ENCODE measurements at regions not wholly inside any gene's neighbourhood (a gene's known extent, or its start where the extent isn't known, plus 50 kb on each side); places are given as distances from the start of the nearest gene placed in this dataset.
"Not testable (repeated sequence)": the region's sequence is repeated elsewhere in the genome, so short reads cannot be mapped to it uniquely, and the experiment has no call there.

DNA sequence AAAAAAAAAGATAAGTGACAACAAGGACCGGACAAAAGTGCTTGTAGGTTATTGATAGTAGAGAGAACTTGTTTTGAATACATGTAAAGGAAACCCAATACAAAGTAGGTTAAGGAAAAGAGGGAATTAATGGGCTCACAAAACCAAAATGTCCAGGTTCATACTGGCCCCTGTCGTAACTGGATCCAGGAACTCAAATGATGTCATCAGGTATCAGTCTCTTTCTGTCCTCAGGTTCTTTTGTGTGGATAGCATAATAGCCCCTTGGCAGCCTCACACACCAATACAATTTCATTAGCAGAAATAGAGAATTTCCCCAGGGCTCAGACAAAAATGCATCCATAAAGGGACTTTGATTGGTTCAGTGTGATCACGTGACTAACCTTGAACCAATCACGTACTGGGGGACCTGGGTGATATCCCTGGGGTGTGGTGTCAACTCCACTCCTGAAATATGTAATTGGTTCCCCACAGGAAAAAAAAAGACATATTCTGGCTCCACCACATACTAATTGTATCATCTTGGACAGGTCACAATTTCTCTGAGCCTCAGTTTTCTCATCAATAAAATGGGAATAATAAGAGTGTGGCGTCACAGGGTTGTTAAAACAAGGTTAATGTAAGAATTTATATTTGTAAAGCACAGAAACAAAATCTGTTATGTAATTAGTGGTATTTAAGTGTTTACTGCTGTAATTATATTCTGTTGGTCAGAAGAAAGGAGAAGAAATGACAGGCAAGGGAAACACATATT is 174.8 kb downstream of the PDGFRA start:
- Mint-ChIP-seq H3K36me3 (ENCODE audit: low read depth) (no peaks in the 10 kb centered on the region), H3K9me3 (peaks cover under 1% of the 10 kb centered on the region), H3K4me1 (peaks cover 2% of the 10 kb centered on the region), H3K4me3 (no peak overlapping the region), H3K27ac (no peak overlapping the region), H3K27me3 (ENCODE audit: insufficient read depth) (no peaks in the 10 kb centered on the region)
- Histone ChIP-seq H3K9me3 (ENCODE audit: control insufficient read depth, low read length) (no peaks in the 10 kb centered on the region), H3K4me1 (ENCODE audit: control insufficient read depth, insufficient read depth, low read length) (no peaks in the 10 kb centered on the region), H3K36me3 (ENCODE audit: control insufficient read depth, insufficient read depth, low read length) (no peaks in the 10 kb centered on the region), H3K27me3 (ENCODE audit: control insufficient read depth, insufficient read depth, low read length, poor library complexity, severe bottlenecking) (no peaks in the 10 kb centered on the region), H3K4me3 (ENCODE audit: low read length) (no peak overlapping the region), H3K27ac (ENCODE audit: low read depth, low read length) (no peak overlapping the region), H3K9ac (ENCODE audit: extremely low read depth, low read length, poor library complexity, severe bottlenecking) (no peak overlapping the region)
- 92 to 100% methylated on average over 1 to 5 of the region's 5 CpGs for WGBS, 2 experiments (ENCODE audit: insufficient coverage in 1 of 2, insufficient read length in 1 of 2)
- DNase-seq = no peak
- TF ChIP-seq, protein P1, sequence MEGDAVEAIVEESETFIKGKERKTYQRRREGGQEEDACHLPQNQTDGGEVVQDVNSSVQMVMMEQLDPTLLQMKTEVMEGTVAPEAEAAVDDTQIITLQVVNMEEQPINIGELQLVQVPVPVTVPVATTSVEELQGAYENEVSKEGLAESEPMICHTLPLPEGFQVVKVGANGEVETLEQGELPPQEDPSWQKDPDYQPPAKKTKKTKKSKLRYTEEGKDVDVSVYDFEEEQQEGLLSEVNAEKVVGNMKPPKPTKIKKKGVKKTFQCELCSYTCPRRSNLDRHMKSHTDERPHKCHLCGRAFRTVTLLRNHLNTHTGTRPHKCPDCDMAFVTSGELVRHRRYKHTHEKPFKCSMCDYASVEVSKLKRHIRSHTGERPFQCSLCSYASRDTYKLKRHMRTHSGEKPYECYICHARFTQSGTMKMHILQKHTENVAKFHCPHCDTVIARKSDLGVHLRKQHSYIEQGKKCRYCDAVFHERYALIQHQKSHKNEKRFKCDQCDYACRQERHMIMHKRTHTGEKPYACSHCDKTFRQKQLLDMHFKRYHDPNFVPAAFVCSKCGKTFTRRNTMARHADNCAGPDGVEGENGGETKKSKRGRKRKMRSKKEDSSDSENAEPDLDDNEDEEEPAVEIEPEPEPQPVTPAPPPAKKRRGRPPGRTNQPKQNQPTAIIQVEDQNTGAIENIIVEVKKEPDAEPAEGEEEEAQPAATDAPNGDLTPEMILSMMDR (conservative IDR thresholded peaks at IDR 0.05) = no peak

- H3K4me3 ChIP-seq (ENCODE audit: low read length); H3K27ac ChIP-seq (ENCODE audit: low read depth, low read length); H3K4me1 Mint-ChIP-seq; H3K4me3 Mint-ChIP-seq; H3K27me3 Mint-ChIP-seq (ENCODE audit: insufficient read depth); H3K27ac Mint-ChIP-seq; H3K36me3 ChIP-seq (ENCODE audit: control insufficient read depth, insufficient read depth, low read length); H3K9ac ChIP-seq (ENCODE audit: extremely low read depth, low read length, poor library complexity, severe bottlenecking); H3K27me3 ChIP-seq (ENCODE audit: control insufficient read depth, insufficient read depth, low read length, poor library complexity, severe bottlenecking); H3K9me3 Mint-ChIP-seq; H3K9me3 ChIP-seq (ENCODE audit: control insufficient read depth, low read length); H3K4me1 ChIP-seq (ENCODE audit: control insufficient read depth, insufficient read depth, low read length); H3K36me3 Mint-ChIP-seq (ENCODE audit: low read depth): not testable (repeated sequence)
- 59 to 90% methylated on average over 3 to 7 of the region's 7 CpGs for WGBS, 2 experiments (ENCODE audit: insufficient coverage in 1 of 2, insufficient read length in 1 of 2)
- peak; percentile 53 for DNase-seq
Observed at GRCh38 chr4:54409270-54409817, 180.3 kb downstream of the PDGFRA start.

DNA sequence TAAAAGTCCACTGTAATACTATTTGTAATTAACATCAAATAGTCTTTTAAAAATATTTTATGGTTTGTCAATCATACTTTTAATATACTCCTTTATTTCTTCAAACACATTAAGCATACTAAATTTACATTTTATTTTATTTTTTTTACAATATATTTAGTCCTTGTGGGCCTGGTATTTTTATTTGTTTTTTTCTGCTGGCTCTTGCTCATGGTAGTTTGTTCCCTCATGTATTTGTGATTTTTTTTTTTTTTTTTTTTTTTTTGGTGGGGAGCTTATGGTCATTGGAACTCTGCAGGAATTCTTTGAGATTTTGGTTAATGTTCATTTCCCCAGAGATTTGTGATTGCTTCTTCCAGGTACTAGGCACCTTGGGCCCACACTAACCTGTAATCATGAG is 185.5 kb downstream of the PDGFRA start:
- no peak overlapping the region for H3K4me3 ChIP-seq (ENCODE audit: low read length)
- Mint-ChIP-seq H3K9me3 (peaks cover 6% of the 10 kb centered on the region), H3K4me1 (no peaks in the 10 kb centered on the region), H3K27ac (no peak overlapping the region), H3K4me3 (no peak overlapping the region), H3K27me3 (ENCODE audit: insufficient read depth) (no peaks in the 10 kb centered on the region), H3K36me3 (ENCODE audit: low read depth) (no peaks in the 10 kb centered on the region)
- H3K36me3 ChIP-seq (ENCODE audit: control insufficient read depth, insufficient read depth, low read length) = no peaks in the 10 kb centered on the region
- H3K27ac ChIP-seq (ENCODE audit: low read depth, low read length) = no peak overlapping the region
- H3K9me3 ChIP-seq (ENCODE audit: control insufficient read depth, low read length) = peaks cover 2% of the 10 kb centered on the region
- TF ChIP-seq, protein P1 (conservative IDR thresholded peaks at IDR 0.05) = no peak
- no peaks in the 10 kb centered on the region for H3K4me1 ChIP-seq (ENCODE audit: control insufficient read depth, insufficient read depth, low read length)
- DNase-seq = no peak
- no peak overlapping the region for H3K9ac ChIP-seq (ENCODE audit: extremely low read depth, low read length, poor library complexity, severe bottlenecking)
- no peaks in the 10 kb centered on the region for H3K27me3 ChIP-seq (ENCODE audit: control insufficient read depth, insufficient read depth, low read length, poor library complexity, severe bottlenecking)

Data from endodermal cell (in vitro differentiated cells).